ENCODE measurements at regions not wholly inside any gene's neighbourhood (a gene's known extent, or its start where the extent isn't known, plus 50 kb on each side); places are given as distances from the start of the nearest gene placed in this dataset.

DNA sequence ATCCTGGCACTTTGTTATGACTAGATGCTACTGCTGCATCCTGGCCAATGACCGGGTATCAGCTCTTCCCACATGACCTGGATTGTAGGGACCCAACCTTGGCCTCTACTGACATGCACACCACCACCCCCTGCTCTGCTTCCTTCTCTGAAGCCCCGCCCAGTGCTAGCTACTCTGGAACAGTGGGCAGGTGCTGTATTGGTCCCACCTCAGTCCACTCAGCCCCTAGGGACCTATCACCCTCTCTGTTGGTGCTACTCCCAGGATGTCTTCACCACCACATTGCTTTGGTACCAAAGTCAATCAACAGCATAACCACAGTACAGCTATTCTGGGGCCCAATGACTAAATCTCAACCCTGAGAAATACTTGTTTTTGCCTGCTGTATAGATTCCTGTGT, 170.2 kb upstream of the PRICKLE2 start:
- TF ChIP-seq, protein P1, sequence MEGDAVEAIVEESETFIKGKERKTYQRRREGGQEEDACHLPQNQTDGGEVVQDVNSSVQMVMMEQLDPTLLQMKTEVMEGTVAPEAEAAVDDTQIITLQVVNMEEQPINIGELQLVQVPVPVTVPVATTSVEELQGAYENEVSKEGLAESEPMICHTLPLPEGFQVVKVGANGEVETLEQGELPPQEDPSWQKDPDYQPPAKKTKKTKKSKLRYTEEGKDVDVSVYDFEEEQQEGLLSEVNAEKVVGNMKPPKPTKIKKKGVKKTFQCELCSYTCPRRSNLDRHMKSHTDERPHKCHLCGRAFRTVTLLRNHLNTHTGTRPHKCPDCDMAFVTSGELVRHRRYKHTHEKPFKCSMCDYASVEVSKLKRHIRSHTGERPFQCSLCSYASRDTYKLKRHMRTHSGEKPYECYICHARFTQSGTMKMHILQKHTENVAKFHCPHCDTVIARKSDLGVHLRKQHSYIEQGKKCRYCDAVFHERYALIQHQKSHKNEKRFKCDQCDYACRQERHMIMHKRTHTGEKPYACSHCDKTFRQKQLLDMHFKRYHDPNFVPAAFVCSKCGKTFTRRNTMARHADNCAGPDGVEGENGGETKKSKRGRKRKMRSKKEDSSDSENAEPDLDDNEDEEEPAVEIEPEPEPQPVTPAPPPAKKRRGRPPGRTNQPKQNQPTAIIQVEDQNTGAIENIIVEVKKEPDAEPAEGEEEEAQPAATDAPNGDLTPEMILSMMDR (IDR thresholded peaks at IDR 0.05; ENCODE audit: low read depth, low read length) = no peak
- H3K4me3 ChIP-seq (ENCODE audit: low read depth, low read length) = no peak overlapping the region

DNA sequence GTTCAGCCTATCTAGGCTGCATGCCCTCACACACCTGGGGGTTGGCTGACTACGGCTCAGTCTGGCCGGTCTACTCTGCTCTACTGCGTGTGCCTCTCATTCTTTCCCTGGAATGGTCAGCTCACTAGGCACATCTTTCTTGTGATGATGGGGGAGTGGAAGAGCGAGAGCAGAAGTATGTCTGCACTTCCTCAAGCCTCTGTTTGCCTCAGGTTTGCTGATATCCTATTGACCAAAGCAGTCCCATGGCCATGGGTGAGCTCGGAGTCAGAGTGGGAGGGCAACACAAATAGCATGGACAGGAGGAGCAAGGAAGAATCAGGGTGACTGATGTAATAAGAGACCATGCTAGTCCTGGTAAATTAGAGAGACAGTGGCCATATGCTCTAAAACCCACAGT, 167.9 kb upstream of the PRICKLE2 start:
- H3K4me3 ChIP-seq (ENCODE audit: low read depth, low read length) = no peak overlapping the region
- TF ChIP-seq, protein P1 (IDR thresholded peaks at IDR 0.05; ENCODE audit: low read depth, low read length) = no peak

DNA sequence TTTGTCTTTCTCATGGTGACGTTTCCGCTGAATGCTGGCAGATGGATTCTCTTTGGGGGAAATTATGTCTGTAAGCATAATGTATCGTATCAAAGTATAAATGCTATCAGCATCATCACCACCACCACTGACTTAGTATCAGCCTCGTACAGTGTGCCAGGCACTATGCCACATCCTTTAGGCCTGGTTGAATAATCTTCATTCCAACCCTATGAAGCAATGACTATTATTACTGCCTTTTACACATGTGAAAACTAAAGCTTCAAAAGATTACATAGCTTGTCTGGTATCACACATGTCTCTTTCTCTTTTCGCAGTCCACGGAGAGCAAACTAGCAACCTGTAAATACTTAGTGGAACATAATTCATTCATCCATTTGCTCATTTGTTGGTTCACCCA, 166.7 kb upstream of the PRICKLE2 start:
- TF ChIP-seq, protein P1 (IDR thresholded peaks at IDR 0.05; ENCODE audit: low read depth, low read length) = no peak
- no peak overlapping the region for H3K4me3 ChIP-seq (ENCODE audit: low read depth, low read length)

DNA sequence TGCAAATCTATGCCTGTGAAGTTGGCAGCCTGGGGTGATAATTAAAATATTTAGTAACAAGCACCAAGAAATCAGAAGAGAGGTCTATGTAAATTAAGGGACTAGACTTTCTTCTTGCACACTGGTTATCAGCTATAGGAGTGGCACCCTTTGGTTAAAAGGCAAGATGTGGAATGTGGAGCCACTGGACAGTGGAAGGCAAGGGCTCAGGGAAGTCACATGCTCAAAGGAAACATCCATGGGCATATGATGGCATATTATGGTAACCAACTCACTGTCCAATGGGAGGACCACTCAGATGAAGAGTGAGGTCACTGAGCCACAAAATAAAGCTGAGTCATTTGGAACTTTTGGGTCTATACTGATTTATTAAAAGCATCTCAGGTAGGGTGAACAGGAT, 165.6 kb upstream of the PRICKLE2 start:
- no peak overlapping the region for H3K4me3 ChIP-seq (ENCODE audit: low read depth, low read length)
- TF ChIP-seq, protein P1 (IDR thresholded peaks at IDR 0.05; ENCODE audit: low read depth, low read length) = no peak

DNA sequence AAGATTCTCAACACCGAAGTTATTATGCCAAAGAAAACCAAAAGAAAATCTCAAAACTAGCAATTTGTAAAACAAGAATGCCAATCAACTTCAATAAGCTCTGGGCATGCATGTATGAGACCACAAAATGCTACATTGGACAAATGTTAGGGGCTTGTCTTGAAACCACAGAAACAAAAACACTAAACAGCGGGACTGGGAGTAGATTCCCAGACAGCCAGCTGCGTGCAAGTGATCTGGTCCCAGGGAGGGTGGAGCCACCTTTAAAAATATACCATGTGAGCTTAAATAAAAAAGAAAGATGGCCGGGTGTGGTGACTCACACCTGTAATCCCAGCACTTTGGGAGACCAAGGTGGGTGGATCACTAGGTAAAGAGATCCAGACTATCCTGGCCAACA, 163.6 kb upstream of the PRICKLE2 start:
- TF ChIP-seq, protein P1 (IDR thresholded peaks at IDR 0.05; ENCODE audit: low read depth, low read length) = no peak
- H3K4me3 ChIP-seq (ENCODE audit: low read depth, low read length) = no peak overlapping the region

DNA sequence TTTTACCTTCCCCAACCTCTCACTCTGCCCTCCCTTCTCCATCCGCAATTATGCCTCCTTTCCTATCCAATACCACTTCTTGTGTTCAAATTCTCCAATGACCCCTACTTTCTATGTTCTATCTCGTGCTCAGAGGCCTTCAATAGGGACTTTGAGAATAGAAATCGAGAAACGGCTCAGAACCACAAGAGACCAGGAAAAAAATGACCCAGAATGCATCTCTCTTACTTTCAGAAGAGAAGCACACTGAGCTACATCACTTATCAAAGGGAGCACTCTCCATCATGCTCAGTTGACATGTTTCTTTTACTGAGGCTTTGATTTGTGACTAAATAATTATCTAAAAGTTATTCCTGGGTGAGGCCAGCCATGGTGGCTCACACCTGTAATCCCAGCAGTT, 162.4 kb upstream of the PRICKLE2 start:
- TF ChIP-seq, protein P1 (IDR thresholded peaks at IDR 0.05; ENCODE audit: low read depth, low read length) = no peak
- no peak overlapping the region for H3K4me3 ChIP-seq (ENCODE audit: low read depth, low read length)

DNA sequence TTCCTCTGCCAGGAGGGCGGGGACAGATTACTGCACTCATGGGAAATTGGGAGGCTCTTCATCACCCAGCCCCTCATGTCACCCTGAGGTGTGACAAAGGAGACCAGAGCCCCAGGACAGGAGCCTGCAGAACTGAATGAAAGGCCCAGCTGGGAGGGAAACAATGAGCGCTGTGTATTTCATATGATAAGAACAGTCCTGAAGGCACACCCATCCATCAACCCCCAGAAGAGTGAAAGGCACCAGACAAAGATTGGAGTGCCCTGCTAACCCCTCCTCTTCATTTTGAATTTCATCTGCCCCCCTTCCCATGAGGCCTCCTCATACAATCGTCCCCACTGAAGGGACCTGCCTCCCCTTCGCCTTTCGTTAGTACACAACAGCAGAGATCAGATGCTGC, 160.0 kb upstream of the PRICKLE2 start:
- TF ChIP-seq, protein P1 (IDR thresholded peaks at IDR 0.05; ENCODE audit: low read depth, low read length) = no peak
- H3K4me3 ChIP-seq (ENCODE audit: low read depth, low read length) = no peak overlapping the region
